Smooth muscle cell (in vitro differentiated cells): ENCODE measurements at regions not wholly inside any gene's neighbourhood (a gene's known extent, or its start where the extent isn't known, plus 50 kb on each side); places are given as distances from the start of the nearest gene placed in this dataset.
"Not testable (repeated sequence)": the region's sequence is repeated elsewhere in the genome, so short reads cannot be mapped to it uniquely, and the experiment has no call there.

Source experiments
- DNase-seq: peaks from one replicate; lab custom pipeline; 2025; ENCODE audit not compliant: unreplicated experiment; lab: John Stamatoyannopoulos, UW
- H2AFZ ChIP-seq: fragments of 200-600 bp; sonication (generic); 2 replicates; pipeline ENCODE4 v1.6.0; 2016; ENCODE audit warnings: antibody characterized with exemption, low read depth, mild to moderate bottlenecking
- H3F3A ChIP-seq: fragments of 200-600 bp; sonication (generic); 2 replicates; pipeline ENCODE4 v1.6.0; 2017; ENCODE audit warnings: antibody characterized with exemption, low read depth
- H3K27ac ChIP-seq: fragments of 200-600 bp; sonication (generic); 2 replicates; pipeline ENCODE4 v1.5.1; 2016; ENCODE audit warnings: low read depth, mild to moderate bottlenecking
- H3K27me3 ChIP-seq: fragments of 200-600 bp; sonication (generic); 2 replicates; pipeline ENCODE4 v1.6.1; 2016; ENCODE audit warnings: low read depth, mild to moderate bottlenecking
- H3K36me3 ChIP-seq: fragments of 200-600 bp; sonication (generic); 2 replicates; pipeline ENCODE4 v1.5.1; 2016; ENCODE audit warnings: low read depth
- H3K4me1 ChIP-seq: fragments of 200-600 bp; sonication (generic); 2 replicates; pipeline ENCODE4 v1.5.1; 2016; ENCODE audit warnings: low read depth
- H3K4me2 ChIP-seq: fragments of 200-600 bp; sonication (generic); 2 replicates; pipeline ENCODE4 v1.6.0; 2016; ENCODE audit warnings: mild to moderate bottlenecking
- H3K4me3 ChIP-seq: fragments of 200-600 bp; sonication (generic); 2 replicates; pipeline ENCODE4 v1.5.1; 2016; ENCODE audit warnings: mild to moderate bottlenecking
- H3K79me2 ChIP-seq: fragments of 200-600 bp; sonication (generic); 2 replicates; pipeline ENCODE4 v1.6.0; 2016; ENCODE audit warnings: low read depth, mild to moderate bottlenecking
- H3K9ac ChIP-seq: fragments of 200-600 bp; sonication (generic); 2 replicates; pipeline ENCODE4 v1.6.0; 2016; ENCODE audit warnings: low read depth
- H3K9me3 ChIP-seq: fragments of 200-600 bp; sonication (generic); replicated peaks from 2 replicates; pipeline ENCODE4 v1.5.1; 2016; ENCODE audit warnings: low read depth
- H4K20me1 ChIP-seq: fragments of 200-600 bp; sonication (generic); 2 replicates; pipeline ENCODE4 v1.6.0; 2016; ENCODE audit warnings: low read depth
- WGBS: methylation state at CpG from one replicate; pipeline ENCODE4 v1.1.7; 2016; ENCODE audit warnings: low lambda C conversion rate; 5-methylcytosine and 5-hydroxymethylcytosine counted together
- TF ChIP-seq, protein P1 (sequence below): fragments of 200-600 bp; sonication (generic); IDR thresholded peaks from 2 replicates; pipeline ENCODE4 v1.5.1; 2017; ENCODE audit warnings: borderline replicate concordance, mild to moderate bottlenecking, antibody characterized with exemption; ENCODE audit not compliant: insufficient read depth, poor library complexity, severe bottlenecking

- H3K79me2 ChIP-seq, result no peaks in the 10 kb centered on the region
- H3K4me2 ChIP-seq, result no peak overlapping the region
- H3K36me3 ChIP-seq, result no peaks in the 10 kb centered on the region
- DNase-seq, result no peak
- 99% methylated on average over 2 of the region's 2 CpGs for WGBS
- no peaks in the 10 kb centered on the region for H3K9me3 ChIP-seq
- no peaks in the 10 kb centered on the region for H3K27me3 ChIP-seq
- H2AFZ ChIP-seq, result no peak overlapping the region
- H3K4me3 ChIP-seq, result no peak overlapping the region
- TF ChIP-seq, protein P1, sequence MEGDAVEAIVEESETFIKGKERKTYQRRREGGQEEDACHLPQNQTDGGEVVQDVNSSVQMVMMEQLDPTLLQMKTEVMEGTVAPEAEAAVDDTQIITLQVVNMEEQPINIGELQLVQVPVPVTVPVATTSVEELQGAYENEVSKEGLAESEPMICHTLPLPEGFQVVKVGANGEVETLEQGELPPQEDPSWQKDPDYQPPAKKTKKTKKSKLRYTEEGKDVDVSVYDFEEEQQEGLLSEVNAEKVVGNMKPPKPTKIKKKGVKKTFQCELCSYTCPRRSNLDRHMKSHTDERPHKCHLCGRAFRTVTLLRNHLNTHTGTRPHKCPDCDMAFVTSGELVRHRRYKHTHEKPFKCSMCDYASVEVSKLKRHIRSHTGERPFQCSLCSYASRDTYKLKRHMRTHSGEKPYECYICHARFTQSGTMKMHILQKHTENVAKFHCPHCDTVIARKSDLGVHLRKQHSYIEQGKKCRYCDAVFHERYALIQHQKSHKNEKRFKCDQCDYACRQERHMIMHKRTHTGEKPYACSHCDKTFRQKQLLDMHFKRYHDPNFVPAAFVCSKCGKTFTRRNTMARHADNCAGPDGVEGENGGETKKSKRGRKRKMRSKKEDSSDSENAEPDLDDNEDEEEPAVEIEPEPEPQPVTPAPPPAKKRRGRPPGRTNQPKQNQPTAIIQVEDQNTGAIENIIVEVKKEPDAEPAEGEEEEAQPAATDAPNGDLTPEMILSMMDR, result no peak
- no peaks in the 10 kb centered on the region for H3F3A ChIP-seq
- no peaks in the 10 kb centered on the region for H4K20me1 ChIP-seq
- H3K27ac ChIP-seq, result no peak overlapping the region
- H3K9ac ChIP-seq, result no peak overlapping the region
- H3K4me1 ChIP-seq, result no peaks in the 10 kb centered on the region
Observed at GRCh38 chr4:138444260-138444659, 202.1 kb upstream of the SLC7A11 start.

GRCh38 chr4:138439143-138439581, 197.0 kb upstream of the SLC7A11 start:
- no peaks in the 10 kb centered on the region for H3K79me2 ChIP-seq
- H3K27me3 ChIP-seq, result no peaks in the 10 kb centered on the region
- TF ChIP-seq, protein P1, result no peak
- peaks cover 1% of the 10 kb centered on the region for H3K9me3 ChIP-seq
- H3K36me3 ChIP-seq, result no peaks in the 10 kb centered on the region
- H3K4me3 ChIP-seq, result no peak overlapping the region
- H3K4me2 ChIP-seq, result no peak overlapping the region
- no peaks in the 10 kb centered on the region for H3F3A ChIP-seq
- H3K27ac ChIP-seq, result no peak overlapping the region
- 90% methylated on average over 5 of the region's 5 CpGs for WGBS
- H3K4me1 ChIP-seq, result no peaks in the 10 kb centered on the region
- no peak overlapping the region for H2AFZ ChIP-seq
- H3K9ac ChIP-seq, result no peak overlapping the region
- no peak for DNase-seq
- H4K20me1 ChIP-seq, result no peaks in the 10 kb centered on the region

GRCh38 chr4:138438608-138439007, 196.5 kb upstream of the SLC7A11 start:
- H3K9me3 ChIP-seq, result peaks cover 4% of the 10 kb centered on the region
- H3K4me3 ChIP-seq, result no peak overlapping the region
- no peak overlapping the region for H3K9ac ChIP-seq
- H3K4me1 ChIP-seq, result no peaks in the 10 kb centered on the region
- no peak for DNase-seq
- H3K79me2 ChIP-seq, result no peaks in the 10 kb centered on the region
- H3F3A ChIP-seq, result no peaks in the 10 kb centered on the region
- no peaks in the 10 kb centered on the region for H3K36me3 ChIP-seq
- H3K27me3 ChIP-seq, result no peaks in the 10 kb centered on the region
- no peak overlapping the region for H2AFZ ChIP-seq
- H3K4me2 ChIP-seq, result no peak overlapping the region
- no peaks in the 10 kb centered on the region for H4K20me1 ChIP-seq
- TF ChIP-seq, protein P1, result no peak
- no peak overlapping the region for H3K27ac ChIP-seq

GRCh38 chr4:138437263-138437851, 195.2 kb upstream of the SLC7A11 start:
- no peak overlapping the region for H3K4me2 ChIP-seq
- H3K36me3 ChIP-seq, result no peaks in the 10 kb centered on the region
- H3K9ac ChIP-seq, result no peak overlapping the region
- no peaks in the 10 kb centered on the region for H3K4me1 ChIP-seq
- TF ChIP-seq, protein P1, result no peak
- WGBS, result 95% methylated on average over 1 of the region's 1 CpG
- H3K9me3 ChIP-seq, result peaks cover 4% of the 10 kb centered on the region
- no peak for DNase-seq
- H3K4me3 ChIP-seq, result no peak overlapping the region
- H3K79me2 ChIP-seq, result no peaks in the 10 kb centered on the region
- H3K27me3 ChIP-seq, result no peaks in the 10 kb centered on the region
- no peaks in the 10 kb centered on the region for H3F3A ChIP-seq
- H4K20me1 ChIP-seq, result no peaks in the 10 kb centered on the region
- no peak overlapping the region for H3K27ac ChIP-seq
- no peak overlapping the region for H2AFZ ChIP-seq

DNA sequence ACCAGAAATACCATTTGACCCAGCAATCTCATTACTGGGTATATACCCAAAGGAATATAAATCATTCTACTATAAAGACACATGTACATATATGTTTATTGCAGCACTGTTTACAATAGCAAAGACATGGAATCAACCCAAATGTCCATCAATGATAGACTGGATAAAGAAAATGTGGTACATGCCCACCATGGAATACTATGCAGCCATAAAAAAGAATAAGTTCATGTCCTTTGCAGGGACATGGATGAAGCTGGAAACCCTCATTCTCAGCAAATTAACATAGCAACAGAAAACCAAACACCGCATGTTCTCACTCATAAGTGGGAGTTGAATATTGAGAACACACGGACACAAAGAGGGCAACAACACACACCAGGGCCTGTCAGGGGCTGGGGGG, 193.6 kb upstream of the SLC7A11 start:
- not testable (repeated sequence) for DNase-seq, H3K4me2 ChIP-seq, H3K9ac ChIP-seq, H3K9me3 ChIP-seq, H3K27ac ChIP-seq, H4K20me1 ChIP-seq, H3F3A ChIP-seq, H3K79me2 ChIP-seq, H3K36me3 ChIP-seq, H3K27me3 ChIP-seq, H3K4me1 ChIP-seq, H2AFZ ChIP-seq, H3K4me3 ChIP-seq
- 93% methylated on average over 2 of the region's 2 CpGs for WGBS

DNA sequence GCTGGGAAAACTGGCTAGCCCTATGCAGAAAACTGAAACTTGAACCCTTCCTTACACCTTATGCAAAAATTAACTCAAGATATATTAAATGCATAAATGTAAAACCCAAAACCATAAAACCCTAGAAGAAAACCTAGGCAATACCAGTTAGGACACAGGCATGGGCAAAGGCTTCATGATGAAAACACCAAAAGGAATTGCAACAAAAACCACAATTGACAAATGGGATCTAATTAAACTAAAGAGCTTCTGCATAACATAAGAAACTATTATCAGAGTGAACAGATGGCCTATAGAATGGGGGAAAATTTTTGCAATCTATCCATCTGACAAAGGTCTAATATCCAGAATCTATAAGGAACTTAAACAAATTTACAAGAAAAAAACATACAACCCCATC, 192.9 kb upstream of the SLC7A11 start:
- H3K36me3 ChIP-seq, H3F3A ChIP-seq, H3K4me3 ChIP-seq, H3K4me1 ChIP-seq, H3K27ac ChIP-seq, H3K27me3 ChIP-seq, H3K4me2 ChIP-seq, H3K9ac ChIP-seq, H2AFZ ChIP-seq, H3K79me2 ChIP-seq, H4K20me1 ChIP-seq, DNase-seq, H3K9me3 ChIP-seq: not testable (repeated sequence)
